ENCODE measurements at regions not wholly inside any gene's neighbourhood (a gene's known extent, or its start where the extent isn't known, plus 50 kb on each side); places are given as distances from the start of the nearest gene placed in this dataset.
"Not testable (repeated sequence)": the region's sequence is repeated elsewhere in the genome, so short reads cannot be mapped to it uniquely, and the experiment has no call there.

DNA sequence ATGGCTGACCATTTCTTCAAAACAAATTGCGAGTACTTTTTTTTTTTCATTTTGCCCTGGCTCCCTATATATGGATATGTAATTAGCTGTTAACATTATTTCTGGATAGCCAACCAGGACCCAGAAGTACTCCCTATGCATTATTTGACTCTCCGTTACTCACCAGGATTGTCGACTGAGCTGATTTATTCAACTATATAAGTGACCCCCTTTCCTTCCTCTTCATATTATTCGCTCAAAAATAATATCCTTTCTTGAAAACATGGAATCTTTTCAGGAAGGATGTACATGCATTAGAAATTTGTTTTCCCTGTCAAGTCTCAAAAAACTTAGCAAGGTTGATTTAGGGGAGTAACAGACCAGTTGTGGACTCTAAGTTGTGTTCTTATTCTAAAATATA lies 114.1 kb upstream of the KLHL4 start:
- intact Hi-C loops (cut with DNase I) = no loop called here
- H3K9me3 ChIP-seq (replicated peaks in 1 of 3) = no peaks in the 10 kb centered on the region
- no peak for DNase-seq
- TF ChIP-seq POLR2A (IDR thresholded peaks at IDR 0.05) = no peak
- TF ChIP-seq CTCF (IDR thresholded peaks at IDR 0.05) = no peak
- no peaks in the 10 kb centered on the region for H3K36me3 ChIP-seq (replicated peaks in 1 of 2)
- no peaks in the 10 kb centered on the region for H3K27me3 ChIP-seq
- peaks cover 0 to under 1% of the 10 kb centered on the region in 2 donors for H3K4me1 ChIP-seq (replicated peaks in 1 of 2)
- no peak overlapping the region for H3K27ac ChIP-seq
- H3K4me3 ChIP-seq = no peak overlapping the region
- WGBS, 4 donors = 61 to 73% (median 68%) methylated on average over 4 of the region's 4 CpGs

GRCh38 chrX:87409113-87409841 lies 108.3 kb upstream of the KLHL4 start:
- intact Hi-C loops (cut with DNase I) = no loop called here
- peak overlapping the region; percentile 40 to 75 (median 67) for H3K27ac ChIP-seq
- no peaks in the 10 kb centered on the region for H3K27me3 ChIP-seq
- no peaks in the 10 kb centered on the region for H3K9me3 ChIP-seq (replicated peaks in 1 of 3)
- no peak for TF ChIP-seq CTCF (IDR thresholded peaks at IDR 0.05)
- peak in 1 of 2 donors; percentile 18 for TF ChIP-seq POLR2A (IDR thresholded peaks at IDR 0.05)
- WGBS, 4 donors = 12 to 27% (median 21%) methylated on average over 7 of the region's 7 CpGs
- H3K4me3 ChIP-seq = no peak overlapping the region
- H3K36me3 ChIP-seq (replicated peaks in 1 of 2) = no peaks in the 10 kb centered on the region
- peaks cover 7 to 13% of the 10 kb centered on the region in 2 donors for H3K4me1 ChIP-seq (replicated peaks in 1 of 2)
- peak; percentile 83 to 94 (median 91) for DNase-seq

DNA sequence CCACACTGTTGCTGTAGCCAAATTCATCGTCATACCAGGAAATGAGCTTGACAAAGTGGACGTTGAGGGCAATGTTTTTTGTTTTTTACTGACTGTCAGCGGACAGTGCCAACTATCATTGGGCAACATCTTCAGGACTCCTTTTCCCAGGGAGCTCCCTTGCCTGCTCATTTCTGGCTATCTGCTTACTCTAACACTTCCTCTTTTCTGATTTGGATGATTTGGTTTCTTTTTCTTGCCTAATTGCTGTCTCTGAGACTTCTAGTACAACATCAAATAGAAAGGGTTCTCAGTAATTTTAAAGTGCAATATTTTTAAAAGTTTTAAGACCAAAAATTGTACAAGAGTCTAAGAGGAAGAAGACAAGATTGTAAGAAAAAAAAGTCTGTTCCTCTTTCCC lies 92.0 kb upstream of the KLHL4 start:
- TF ChIP-seq POLR2A (IDR thresholded peaks at IDR 0.05) (no peak), CTCF (IDR thresholded peaks at IDR 0.05) (no peak)
- Histone ChIP-seq H3K36me3 (replicated peaks in 1 of 2) (no peaks in the 10 kb centered on the region), H3K4me1 (replicated peaks in 1 of 2) (no peaks in the 10 kb centered on the region), H3K27me3 (peaks cover 8% of the 10 kb centered on the region), H3K27ac (no peak overlapping the region), H3K9me3 (replicated peaks in 1 of 3) (no peaks in the 10 kb centered on the region), H3K4me3 (no peak overlapping the region)
- 80 to 100% (median 86%) methylated on average over 2 to 3 of the region's 3 CpGs for WGBS, 4 donors
- DNase-seq = no peak
- intact Hi-C loops (cut with DNase I) = no loop called here

GRCh38 chrX:87434618-87435017 lies 83.0 kb upstream of the KLHL4 start:
- Histone ChIP-seq H3K27ac (no peak overlapping the region), H3K36me3 (replicated peaks in 1 of 2) (no peaks in the 10 kb centered on the region), H3K4me1 (replicated peaks in 1 of 2) (no peaks in the 10 kb centered on the region), H3K4me3 (no peak overlapping the region), H3K9me3 (replicated peaks in 1 of 3) (no peaks in the 10 kb centered on the region), H3K27me3 (no peaks in the 10 kb centered on the region)
- DNase-seq = no peak
- intact Hi-C loops (cut with DNase I) = no loop called here
- WGBS, 4 donors = 33 to 62% (median 42%) methylated on average over 4 of the region's 4 CpGs
- TF ChIP-seq POLR2A (IDR thresholded peaks at IDR 0.05) (no peak), CTCF (IDR thresholded peaks at IDR 0.05) (no peak)

DNA sequence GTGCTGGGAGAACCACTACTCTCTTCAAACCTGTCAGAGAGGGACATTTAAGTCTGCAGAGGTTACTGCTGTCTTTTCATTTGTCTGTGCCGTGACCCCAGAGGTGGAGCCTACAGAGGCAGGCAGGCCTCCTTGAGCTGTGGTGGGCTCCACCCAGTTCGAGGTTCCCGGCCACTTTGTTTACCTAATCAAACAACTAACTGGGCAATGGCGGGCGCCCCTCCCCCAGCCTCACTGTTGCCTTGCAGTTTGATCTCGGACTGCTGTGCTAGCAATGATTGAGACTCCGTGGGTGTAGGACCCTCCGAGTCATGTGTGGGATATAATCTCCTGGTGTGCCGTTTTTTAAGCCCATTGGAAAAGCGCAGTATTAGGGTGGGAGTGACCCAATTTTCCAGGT lies 69.0 kb upstream of the KLHL4 start:
- H3K27me3 ChIP-seq; H3K4me1 ChIP-seq (replicated peaks in 1 of 2); intact Hi-C loops (cut with DNase I); H3K27ac ChIP-seq; DNase-seq; H3K9me3 ChIP-seq (replicated peaks in 1 of 3); H3K4me3 ChIP-seq; H3K36me3 ChIP-seq (replicated peaks in 1 of 2): not testable (repeated sequence)
- WGBS, 4 donors = 71 to 92% (median 86%) methylated on average over 6 to 9 of the region's 10 CpGs

- WGBS, 4 donors = 53 to 86% (median 72%) methylated on average over 3 to 18 of the region's 23 CpGs
- H3K4me3 ChIP-seq; H3K9me3 ChIP-seq (replicated peaks in 1 of 3); H3K36me3 ChIP-seq (replicated peaks in 1 of 2); H3K27ac ChIP-seq; DNase-seq; H3K4me1 ChIP-seq (replicated peaks in 1 of 2); H3K27me3 ChIP-seq; intact Hi-C loops (cut with DNase I): not testable (repeated sequence)
Observed at GRCh38 chrX:87465757-87466156, 51.8 kb upstream of the KLHL4 start.
